D341Med (cell line): ENCODE measurements at regions not wholly inside any gene's neighbourhood (a gene's known extent, or its start where the extent isn't known, plus 50 kb on each side); places are given as distances from the start of the nearest gene placed in this dataset.
"Not testable (repeated sequence)": the region's sequence is repeated elsewhere in the genome, so short reads cannot be mapped to it uniquely, and the experiment has no call there.

Source experiments
- DNase-seq: peaks from one replicate; pipeline ENCODE4 v3.0.0; 2012; ENCODE audit warnings: low spot score

DNA sequence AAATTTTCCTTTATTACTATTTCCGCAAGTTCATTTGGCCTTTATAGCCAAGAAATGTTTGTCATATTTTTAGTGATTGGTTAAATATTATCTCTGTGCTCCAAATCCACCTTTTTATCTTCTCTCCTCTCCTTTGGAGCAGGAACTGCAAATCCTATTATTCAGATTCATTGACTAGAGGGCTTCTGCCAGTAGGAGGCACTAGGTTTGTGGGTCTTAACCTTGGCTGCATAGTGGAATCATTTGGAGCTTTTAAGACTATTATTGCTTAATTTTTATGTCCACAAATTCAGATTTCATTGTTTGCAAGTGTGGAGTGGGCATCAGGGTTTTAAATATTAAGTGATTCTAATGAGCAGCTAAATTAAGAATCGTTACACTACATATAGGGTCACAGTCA is 75.3 kb upstream of the SYT10 start:
- no peak for DNase-seq

DNA sequence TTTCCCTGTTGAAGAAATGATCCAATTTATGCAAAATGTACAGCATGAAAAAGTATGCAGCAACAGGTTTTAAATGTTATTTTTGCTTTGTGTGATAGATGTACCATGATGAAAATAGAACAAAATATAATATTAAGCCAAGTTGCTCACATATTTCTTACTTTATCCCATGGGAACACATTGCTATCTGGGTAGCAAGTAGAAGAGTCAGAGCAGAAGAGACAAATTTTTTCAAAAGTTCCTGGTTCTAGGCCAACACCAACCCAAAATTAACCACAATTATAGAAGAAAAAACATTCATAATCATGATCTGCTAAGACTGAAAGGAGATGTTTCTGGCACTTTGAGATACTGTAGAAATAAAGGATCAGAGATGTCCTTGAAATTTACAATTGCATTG is 79.9 kb upstream of the SYT10 start:
- no peak for DNase-seq

DNA sequence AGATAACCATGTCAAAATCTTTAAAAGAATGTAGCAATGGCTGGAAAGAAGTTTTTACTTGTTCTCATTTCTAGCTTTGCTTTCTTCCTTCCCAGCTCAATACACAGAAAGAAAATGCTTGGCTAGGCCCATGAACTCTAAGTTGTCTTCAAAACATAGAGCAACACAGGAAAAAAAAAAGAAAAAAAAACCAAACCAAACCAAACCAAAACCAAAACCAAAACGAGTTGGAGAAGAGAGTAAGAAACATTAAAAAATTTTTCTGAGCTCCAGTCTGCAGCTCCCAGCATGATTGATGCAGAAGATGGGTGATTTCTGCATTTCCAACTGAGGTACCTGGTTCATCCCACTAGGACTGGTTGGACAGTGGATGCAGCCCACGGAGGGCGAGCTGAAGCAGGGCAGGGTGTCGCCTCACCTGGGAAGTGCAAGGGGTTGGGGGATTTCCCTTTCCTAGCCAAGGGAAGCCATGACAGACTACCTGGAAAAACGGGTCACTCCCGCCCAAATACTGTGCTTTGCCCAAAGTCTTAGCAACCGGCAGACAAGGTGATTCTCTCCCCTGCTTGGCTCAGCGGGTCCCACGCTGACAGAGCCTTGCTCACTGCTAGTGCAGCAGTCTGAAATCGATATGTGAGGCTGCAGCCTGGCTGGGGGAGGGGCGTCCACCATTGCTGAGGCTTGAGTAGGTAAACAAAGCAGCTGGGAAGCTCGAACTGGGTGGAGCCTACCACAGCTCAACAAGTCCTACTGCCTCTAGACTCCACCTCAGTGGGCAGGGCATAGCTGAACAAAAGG is 81.1 kb upstream of the SYT10 start:
- DNase-seq, result not testable (repeated sequence)

DNA sequence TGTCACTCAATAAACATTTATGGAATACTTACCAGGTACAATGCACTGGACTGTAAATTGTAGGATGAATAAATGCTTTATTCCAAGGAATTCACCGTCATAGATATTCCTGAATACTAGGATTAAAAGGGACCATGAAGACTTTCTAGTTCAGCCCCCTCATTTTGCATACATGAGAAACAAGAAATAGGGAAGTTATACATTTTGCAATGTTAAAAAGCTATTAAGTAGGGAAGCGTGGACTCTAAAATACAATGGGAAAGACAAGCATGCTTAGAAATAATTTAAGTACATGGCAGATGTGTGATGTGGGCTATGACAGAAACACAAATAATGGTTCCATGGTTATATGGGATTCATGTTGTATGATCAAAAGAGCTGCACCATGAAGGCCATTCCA is 89.4 kb upstream of the SYT10 start:
- DNase-seq, result no peak

DNA sequence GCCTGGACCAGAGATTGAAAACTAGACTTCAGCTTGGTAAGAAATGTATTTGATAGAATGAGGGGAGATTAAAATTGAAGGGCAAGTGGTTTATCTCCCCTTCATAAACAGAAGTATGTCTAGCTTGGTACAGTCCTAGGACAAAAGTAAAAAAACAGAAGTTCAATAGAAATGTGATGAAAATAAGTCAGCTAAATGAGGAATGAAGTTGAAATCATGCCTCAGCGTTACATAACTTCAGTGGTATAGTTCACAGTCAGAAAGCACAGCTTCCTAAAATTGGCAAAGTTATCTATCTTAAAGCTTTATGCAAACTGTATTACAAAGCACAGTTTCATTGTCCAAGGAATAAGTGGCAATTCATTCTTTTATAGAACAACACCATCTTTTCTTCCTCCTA is 90.2 kb upstream of the SYT10 start:
- no peak for DNase-seq

DNA sequence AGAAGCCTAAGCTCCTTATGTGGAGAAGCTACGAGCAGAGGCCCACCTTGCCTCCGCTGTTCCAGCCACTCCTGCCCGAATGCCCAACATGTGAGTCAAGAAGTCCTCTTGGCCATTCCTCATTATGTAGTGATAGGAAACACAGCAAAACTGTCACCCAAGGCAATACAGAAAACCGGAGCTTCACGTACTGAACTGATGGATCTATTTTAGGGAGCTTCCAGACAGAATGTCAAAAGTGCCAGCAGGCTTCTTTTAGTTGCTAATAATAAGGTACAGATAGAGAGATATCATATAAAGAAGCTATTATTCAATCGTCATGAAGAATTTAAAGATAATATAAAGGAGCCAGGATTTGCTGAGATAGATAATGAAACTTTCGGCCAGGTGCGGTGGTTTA is 91.6 kb upstream of the SYT10 start:
- DNase-seq, result no peak

- DNase-seq, result no peak
These were observed 93.9 kb upstream of the SYT10 start for GRCh38 chr12:33533527-33533926.

DNA sequence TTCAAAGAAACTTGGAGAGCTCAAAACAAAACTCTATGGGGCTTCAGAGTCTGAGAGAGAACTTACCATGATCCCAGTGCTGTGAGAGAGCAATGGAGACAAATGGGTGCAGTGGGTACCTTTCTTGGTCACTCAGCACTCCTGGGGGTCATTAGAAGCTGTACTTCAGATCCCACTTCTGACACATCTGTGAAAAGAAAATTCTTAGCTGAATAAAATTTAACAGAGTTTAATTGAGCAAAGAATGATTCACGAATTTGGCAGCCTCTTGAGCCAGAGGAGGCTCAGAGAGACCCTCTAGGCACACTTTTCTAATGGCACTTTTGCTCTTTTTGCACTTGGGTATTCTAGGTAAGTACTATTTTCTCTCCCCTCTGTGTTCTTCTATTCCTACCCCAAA is 96.8 kb upstream of the SYT10 start:
- no peak for DNase-seq

DNA sequence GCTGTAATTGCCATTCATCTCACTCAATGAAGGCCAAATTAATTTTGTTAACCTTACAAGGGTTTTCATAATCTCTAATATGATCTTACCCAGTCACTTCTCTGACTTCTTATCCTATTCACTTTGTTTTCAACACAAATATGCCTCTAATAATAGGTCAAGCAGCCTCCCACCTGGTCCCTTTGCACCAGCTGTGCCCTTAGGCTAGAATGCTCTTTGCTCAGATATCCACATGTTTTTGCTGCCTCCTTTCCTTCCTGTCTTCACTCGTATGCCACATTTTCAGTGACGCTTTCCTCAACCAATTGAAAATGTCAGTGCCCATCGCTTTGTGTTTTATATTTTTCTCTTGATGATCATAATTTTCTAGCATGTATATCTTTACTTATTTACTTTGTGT is 106.4 kb upstream of the SYT10 start:
- no peak for DNase-seq

DNA sequence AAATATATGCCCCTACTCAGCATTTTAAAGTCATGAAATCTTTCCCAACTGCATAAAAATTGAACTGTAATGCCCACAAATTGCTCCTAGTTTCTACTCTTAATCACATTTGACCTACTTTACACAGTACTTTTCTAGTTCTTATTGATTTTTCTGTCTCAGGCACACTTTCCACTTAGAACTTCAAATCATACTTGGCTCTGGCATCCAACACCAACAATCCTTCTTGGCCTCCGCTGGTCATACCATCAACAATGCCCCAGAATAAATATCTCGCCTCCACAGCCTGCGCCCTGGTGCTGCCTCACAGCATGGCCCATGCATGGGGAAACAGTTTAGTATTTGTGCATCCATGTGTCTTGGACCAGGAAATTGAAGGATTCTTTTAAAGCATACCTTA is 107.5 kb upstream of the SYT10 start:
- no peak for DNase-seq

GRCh38 chr12:33550214-33550613 is 110.6 kb upstream of the SYT10 start:
- DNase-seq, result not testable (repeated sequence)

DNA sequence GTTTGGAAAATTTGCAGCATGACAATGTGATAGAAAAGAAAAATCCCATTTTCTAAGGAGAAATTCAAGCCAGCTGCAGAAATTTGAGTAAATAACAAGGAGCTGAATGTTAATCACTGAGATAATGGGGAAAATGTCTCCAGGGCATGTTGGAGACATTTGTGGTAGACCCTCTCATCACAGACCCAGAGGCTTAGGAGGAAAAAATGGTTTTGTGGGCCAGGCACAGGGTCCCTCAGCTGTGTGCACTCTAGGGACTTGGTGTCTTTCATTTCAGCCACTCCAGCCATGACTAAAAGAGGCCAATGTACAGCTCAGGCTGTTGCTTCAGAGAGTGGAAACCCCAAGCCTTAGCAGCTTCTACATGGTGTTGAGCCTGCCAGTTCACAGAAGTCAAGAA is 111.4 kb upstream of the SYT10 start:
- no peak for DNase-seq

- DNase-seq, result no peak
These were observed 115.5 kb upstream of the SYT10 start for GRCh38 chr12:33555128-33555527.

- no peak for DNase-seq
These were observed 121.1 kb upstream of the SYT10 start for GRCh38 chr12:33560653-33561208.

DNA sequence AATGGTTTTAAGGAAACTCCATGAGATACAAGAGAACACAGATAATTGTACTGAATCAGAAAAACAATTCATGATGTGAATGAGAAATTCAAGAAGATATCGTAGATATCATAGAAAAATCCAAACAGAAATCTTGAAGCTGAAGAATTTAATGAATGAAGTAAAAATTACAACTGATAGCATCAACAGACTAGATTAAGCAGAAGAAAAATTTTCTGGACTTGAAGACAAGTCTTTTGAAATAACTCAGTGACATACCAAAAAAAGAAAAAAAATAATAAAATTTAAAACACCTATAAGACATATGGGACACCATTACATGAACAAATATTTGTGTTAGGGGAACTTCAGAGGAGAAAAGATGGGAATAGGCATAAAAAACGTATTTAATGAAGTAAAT is 122.8 kb upstream of the SYT10 start:
- no peak for DNase-seq

GRCh38 chr12:33566403-33566802 is 126.8 kb upstream of the SYT10 start:
- DNase-seq, result no peak

- no peak for DNase-seq
These were observed 135.7 kb upstream of the SYT10 start for GRCh38 chr12:33575346-33575745.

DNA sequence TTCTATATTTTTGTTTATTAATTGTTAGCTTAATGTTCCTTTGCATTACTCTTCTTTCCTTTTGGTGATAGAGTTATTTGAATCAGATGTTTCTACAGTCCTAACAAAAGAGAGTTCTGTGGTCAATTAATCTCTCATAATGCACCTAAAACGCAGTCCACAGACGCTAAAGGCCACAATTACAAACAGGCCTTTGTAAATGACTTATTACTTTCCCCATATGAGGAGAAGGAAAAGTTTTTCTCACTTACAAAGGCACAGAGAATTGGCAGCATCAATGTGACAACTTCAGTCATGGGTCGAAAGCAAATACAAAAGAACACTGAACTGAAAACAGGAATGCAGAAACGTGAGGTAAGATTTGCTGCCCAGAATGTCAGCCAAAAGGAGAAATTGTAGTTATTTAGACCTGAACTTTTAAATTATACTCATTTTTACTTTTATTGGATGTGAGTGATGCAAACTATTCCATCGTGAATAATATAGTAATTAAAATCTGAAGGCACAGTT is 142.0 kb upstream of the SYT10 start:
- no peak for DNase-seq

DNA sequence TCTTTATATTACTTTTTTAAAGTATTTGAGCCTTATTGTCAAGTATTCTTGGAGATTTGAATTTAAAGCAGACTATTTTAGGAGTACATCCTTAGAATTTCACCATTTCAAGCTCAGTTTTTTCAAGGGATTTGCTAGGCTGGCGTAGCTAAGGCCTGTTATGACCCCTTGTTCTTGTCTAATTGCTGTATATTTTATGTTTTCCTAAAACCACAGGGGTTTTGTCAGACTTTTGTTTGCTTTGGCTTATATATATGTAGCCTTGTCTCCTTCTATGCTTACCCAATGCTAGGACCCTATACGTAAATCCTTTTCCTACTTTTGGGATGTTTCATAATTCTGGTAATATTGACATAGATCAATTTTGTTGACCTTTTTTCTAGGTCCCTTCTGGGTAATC is 147.0 kb upstream of the SYT10 start:
- DNase-seq, result no peak

DNA sequence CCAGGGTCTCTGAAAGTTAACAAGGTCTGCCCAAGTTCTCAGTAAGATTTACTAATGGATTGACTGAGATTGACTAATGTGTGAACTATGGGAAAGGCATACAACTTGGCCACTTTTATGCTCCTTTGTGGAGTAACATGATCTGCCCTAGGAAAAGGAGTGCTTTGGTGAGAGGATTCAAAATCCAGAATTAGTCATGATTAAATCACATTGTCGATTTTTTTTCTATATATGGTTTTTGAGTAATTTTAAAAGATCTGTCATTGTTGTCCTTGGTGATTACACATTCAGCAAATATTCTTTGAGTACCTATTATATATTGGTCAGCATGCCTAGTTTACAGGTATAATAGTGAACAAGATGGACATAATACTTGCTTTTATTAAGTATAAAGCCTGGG is 147.7 kb upstream of the SYT10 start:
- no peak for DNase-seq

GRCh38 chr12:33587784-33588712 is 148.4 kb upstream of the SYT10 start:
- no peak for DNase-seq

DNA sequence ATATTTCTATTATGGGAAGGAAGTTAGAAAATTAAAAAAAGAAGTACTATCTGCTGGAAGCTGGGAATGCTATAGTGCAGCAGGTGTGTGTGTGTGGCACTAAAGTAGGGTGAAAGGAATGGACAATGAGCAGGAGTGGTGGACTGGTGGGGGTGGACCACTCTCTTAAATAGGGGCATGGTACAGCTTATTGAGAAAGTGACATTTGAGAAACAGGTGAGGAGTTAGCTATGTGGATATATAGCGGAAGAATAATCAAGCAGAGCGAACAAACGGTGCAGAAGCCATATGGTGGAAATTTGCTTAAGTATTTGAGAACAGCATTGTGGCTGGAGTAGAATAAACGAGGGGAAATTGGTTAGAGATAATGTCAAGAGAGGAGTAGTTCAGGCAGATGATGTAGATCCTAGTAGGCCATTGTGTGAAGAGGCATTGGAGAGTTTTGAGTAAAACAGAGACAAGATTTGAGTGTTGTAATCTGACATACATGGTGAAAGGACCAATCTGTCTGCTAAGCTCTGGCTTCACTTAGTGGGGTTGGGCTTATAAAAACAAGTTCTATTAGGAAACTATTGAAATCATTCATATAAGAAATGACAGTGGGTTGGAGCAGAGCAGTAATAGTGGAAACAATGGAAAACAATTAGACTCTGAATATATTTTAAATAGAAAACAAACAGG is 149.2 kb upstream of the SYT10 start:
- DNase-seq, result no peak
